GM21825 (cell line): ENCODE measurements at regions not wholly inside any gene's neighbourhood (a gene's known extent, or its start where the extent isn't known, plus 50 kb on each side); places are given as distances from the start of the nearest gene placed in this dataset.

Source experiments
- ATAC-seq: cut with Tn5 transposase; IDR thresholded peaks from one replicate; pipeline ENCODE4 v1.9.1; 2021; ENCODE audit warnings: mild to moderate bottlenecking, moderate library complexity; ENCODE audit not compliant: unreplicated experiment

DNA sequence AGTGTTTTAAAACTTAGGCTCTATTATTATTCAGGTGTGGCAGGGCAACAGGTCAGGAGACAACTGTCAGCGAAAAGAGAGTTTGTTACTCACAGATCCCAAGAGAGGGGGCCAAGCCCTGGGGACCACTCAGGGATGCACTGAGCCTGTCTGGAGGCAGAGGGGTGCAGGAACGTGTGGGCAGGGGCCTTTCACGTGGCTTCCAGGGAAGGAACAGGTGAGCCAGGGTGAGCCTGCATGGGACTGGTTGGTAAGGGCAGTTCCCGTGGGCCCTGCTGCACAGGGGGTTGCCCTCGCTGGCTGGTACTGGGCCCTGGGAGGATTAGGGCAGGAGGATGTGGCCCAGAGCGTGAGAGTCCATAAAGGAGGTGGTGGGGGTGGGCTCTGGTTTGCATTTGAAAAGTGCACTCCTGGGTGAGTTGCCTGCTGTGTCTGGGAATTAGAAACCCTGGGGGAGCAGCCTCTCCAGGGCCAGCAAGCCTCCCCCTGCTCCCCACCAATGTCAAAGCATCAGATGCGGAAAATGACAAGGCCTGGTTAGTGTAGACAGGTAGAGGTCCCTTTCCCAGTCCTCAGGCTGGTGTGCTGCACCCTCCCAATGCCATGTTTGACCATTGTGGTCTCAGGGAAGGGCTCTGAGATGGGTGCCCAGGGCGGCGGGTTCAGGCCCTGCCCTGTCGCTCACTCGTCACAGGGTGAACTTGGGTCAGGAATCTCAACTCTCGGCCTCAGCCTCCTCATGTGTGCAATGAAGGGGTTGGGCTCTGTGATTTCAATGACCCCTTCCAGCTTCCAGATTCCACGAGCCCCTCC lies 127.4 kb upstream of the RPS6KA2 start:
- no peak for ATAC-seq

DNA sequence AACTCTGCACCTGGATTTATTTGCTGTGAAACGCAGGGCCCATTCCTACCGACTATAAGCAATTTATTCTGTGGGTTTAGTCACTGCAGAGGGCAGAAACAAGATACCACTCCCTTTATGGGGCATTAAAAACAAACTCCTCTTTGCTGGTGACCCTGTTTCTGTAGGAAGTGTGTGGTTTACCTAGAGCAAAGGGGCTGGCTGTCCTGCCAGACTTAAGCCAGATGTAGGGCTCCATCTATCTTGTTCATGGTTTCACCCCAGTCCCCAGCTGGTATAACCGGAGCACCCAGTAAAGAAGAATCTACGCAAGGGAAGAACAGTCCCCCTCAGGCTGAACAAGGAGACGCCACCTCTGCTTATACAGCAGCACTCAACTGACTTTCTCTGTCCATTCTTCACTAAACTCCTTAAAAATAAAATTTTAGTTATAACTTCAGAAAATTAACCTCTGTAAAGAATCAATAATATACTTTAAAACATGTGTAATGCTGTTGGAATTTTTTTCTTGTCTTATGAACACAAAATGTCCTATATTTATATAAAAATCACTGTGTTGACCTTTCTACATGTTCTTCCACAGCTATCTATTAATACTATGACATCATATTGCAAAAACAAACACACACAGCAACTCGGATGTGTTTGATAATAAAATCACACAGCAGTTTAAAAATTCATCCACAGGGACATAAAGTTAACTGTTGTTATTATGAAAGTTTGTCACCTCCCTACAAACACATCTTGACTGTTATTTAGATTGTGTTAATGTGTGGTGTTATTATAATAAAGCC lies 126.1 kb upstream of the RPS6KA2 start:
- ATAC-seq: no peak

DNA sequence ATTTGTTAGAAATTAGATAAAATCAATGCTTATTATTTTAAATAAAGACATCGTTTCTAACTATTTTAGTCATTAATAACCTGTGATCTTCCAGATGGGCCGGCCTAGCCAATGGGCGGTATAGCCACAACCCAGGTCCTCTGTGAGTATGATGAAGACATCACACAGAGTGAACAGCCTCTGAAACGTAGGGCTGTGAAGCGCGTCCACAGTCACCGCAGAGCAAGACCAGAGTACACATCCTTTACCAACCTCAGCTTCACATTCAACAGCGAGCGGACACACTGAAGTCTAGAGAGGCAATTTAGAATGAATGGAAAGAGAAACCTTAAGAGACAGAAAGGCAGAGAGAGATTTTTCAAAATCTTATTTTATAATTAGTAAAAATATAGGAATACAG lies 125.0 kb upstream of the RPS6KA2 start:
- ATAC-seq: peak; percentile 91

GRCh38 chr6:166751051-166751595 lies 124.1 kb upstream of the RPS6KA2 start:
- peak; percentile 89 for ATAC-seq

- ATAC-seq: no peak
Observed at GRCh38 chr6:166750108-166750793, 123.2 kb upstream of the RPS6KA2 start.

GRCh38 chr6:166749666-166750065 lies 122.6 kb upstream of the RPS6KA2 start:
- no peak for ATAC-seq

DNA sequence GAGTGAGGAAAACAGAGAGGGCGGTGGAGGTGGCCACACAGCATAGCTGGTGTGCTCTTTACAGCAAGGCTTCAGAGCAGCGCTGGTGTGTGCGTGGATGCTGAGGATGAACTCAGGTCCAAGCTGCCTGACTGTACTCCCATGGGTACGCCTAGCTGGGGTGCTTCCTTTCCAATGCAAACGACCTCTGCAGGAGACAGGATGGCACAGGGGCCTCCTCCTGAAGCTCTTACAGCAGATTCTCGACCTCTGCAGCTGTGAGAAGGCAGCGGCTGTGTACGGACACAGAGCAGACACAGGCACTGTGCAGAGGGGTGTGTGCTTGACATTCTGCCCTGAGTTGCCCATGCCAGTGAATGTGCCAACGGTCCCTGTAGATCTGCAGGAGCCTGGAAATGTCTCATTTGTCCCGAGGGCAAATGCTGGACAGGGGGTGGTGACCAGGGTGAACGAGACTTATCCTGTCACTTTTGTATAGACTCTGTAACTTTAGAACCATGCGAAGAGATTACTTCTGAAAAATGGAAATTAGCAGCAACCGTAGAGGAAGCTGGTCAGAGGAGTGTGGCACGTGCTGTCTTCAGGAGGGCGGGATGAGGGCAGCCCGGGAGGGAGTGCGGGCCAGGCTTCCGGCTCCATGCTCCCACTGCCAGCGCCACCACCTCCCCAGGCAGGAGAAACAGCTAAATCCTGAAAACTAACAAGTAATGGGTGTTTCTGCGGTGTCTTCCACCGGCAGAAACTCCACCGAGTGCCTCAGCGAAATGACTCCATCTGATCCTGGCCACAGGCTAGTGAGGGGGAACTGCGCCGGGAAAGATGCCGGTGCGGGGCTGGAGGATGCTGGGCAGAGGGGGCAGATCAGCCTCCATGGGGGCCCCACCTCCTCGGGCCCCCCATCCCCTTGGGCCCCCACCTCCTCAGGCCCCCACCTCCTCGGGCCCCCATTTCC lies 120.9 kb upstream of the RPS6KA2 start:
- no peak for ATAC-seq

- ATAC-seq: no peak
Observed at GRCh38 chr6:166745801-166746668, 119.0 kb upstream of the RPS6KA2 start.

DNA sequence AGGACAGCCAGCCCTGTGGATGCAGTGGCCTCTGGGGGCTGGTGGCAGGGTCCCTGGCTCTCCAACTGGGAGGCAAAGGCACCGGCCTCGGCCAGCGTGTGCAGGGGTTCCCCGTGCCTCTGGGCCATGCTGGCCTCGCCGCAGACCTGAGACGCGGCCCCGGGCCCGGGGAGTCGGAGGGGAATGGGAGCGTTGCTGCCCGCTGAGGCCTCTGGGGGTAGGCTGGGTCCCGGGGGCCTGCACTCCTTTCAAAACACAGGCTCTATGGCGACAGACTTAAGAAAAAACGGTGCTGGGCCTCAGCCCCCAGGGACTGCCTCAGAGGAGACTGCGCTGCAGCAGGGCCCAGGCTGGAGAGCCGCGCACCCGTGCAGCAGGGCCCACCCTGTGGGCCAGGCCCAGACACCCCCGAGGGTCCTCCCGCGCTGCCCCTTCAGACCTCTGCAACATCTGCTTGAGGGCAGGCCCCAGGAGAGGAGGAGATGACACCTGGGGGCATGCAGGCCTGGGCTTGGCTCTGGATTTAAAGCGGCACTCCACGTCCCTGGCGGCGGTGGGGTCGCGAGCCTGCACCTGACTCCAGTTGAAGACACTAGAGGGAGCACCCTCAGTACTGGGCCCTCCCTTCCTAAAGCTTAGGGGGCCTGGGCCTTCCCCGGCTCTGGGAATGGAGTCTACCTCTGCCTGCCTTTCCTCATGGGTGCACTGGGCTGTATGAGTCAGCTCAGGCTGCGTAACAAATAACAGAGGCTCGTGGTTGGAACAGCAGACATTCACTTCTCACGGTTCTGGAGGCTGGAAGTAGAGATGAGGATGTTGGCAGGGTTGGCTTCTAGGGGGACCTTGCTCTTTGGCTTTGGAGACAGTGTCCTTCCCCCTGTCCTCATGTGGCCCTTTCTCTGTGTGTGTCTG lies 117.4 kb upstream of the RPS6KA2 start:
- no peak for ATAC-seq

GRCh38 chr6:166743406-166744222 lies 116.6 kb upstream of the RPS6KA2 start:
- no peak for ATAC-seq

GRCh38 chr6:166742981-166743380 lies 115.9 kb upstream of the RPS6KA2 start:
- no peak for ATAC-seq

DNA sequence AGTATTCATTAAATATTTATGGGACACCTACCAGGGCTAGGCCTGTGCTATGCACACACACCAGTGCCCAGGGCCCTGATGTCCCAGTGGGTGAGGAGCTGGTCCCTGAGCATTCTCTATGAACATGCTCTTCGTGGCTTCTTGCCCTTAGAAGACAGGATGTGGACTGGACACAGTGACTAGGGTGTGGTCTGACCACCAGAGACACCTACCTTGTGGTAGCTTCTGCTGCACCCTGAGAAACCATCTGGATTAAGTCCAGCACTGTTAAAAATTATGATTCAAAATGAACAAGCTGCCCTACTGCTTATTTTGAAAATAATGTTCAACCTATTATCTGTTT lies 112.9 kb upstream of the RPS6KA2 start:
- ATAC-seq: no peak

GRCh38 chr6:166739117-166739975 lies 112.3 kb upstream of the RPS6KA2 start:
- ATAC-seq: no peak

DNA sequence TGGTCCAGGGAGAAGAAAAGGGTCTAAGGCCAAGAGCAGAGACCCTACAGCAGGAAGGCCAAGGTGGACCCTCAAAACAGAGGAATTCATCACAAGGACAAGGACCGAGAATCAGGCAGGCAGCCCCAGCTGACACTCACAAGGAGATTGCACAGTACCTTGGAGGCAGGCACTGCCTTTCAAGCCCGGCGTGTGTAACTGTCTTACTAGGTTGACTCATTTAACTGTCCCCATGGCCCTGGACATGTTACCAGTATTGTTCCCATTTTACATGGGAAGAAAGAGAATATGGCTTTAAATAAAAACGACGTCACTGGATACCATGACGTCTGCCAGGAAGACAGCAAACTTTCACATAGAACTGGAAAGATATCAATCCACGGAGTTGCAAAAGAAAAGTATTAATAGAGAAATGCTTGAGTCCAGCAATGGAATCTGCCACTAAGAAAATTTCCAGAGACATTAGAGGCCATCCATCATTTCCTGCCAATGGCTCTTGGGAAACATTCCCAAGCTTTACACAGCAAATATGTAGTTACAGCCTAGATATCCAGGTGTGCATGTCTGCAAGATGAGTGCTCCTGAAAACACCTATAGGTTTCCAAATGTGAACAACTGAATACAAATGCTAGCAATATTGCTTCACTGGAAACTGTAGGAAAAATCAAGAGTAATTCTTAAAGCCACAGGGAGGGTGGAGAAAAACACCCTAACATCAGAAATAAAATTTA lies 111.5 kb upstream of the RPS6KA2 start:
- no peak for ATAC-seq

DNA sequence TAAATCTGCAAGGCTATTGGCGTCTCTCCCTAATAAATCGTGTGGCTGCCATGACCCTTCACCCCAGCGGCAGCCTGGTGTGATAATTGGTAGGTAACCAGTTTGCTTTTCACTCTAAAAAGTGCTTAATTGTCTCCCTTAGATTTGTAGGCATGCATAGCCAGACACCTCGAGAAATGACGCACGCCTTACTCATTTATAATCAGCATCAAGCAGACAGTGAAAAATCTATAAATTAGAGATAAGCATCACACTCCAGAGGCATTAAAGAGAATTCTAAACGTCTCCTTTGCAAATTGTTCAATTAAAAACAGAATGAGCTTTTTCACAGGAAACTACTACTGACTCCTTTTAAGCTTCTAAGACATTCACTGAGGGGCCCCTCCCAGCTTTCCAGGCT lies 110.2 kb upstream of the RPS6KA2 start:
- ATAC-seq: no peak

GRCh38 chr6:166736634-166737033 lies 109.6 kb upstream of the RPS6KA2 start:
- no peak for ATAC-seq
